AG04450 (cell line): ENCODE measurements at regions not wholly inside any gene's neighbourhood (a gene's known extent, or its start where the extent isn't known, plus 50 kb on each side); places are given as distances from the start of the nearest gene placed in this dataset.

ENCODE experiments used
- CTCF ChIA-PET: fragments of 300-600, 350-600 bp; formaldehyde crosslinking; extraction: SDS; loops from one replicate; lab custom pipeline; 2022; ENCODE audit warnings: antibody characterized with exemption, inconsistent platforms; lab: Charles Lee
- POLR2A ChIA-PET: fragments of 350-600 bp; formaldehyde crosslinking; extraction: SDS; loops from one replicate; lab custom pipeline; 2021; ENCODE audit warnings: antibody characterized with exemption, inconsistent platforms; lab: Yijun Ruan, JAX
- DNase-seq: peaks from one replicate; pipeline ENCODE4 v3.0.0-alpha.2; 2011; ENCODE audit warnings: low read depth, low spot score
- H3K27ac ChIP-seq: one replicate; pipeline ENCODE4 v1.5.1; 2012; ENCODE audit warnings: low read depth, low read length, control low read depth
- H3K27me3 ChIP-seq: one replicate; pipeline ENCODE4 v1.6.0; 2012; ENCODE audit warnings: low read length; ENCODE audit not compliant: control insufficient read depth, insufficient read depth
- H3K4me3 ChIP-seq: 2 replicates; pipeline ENCODE4 v1.5.1; 2011; ENCODE audit warnings: mild to moderate bottlenecking, low read depth, low read length, control low read depth
- H3K9me3 ChIP-seq: 2 replicates; pipeline ENCODE4 v1.5.1; 2012; ENCODE audit warnings: low read length; ENCODE audit not compliant: control insufficient read depth, insufficient read depth
- CTCF ChIP-seq: IDR thresholded peaks from 2 replicates; pipeline ENCODE4 v1.5.1; 2011; ENCODE audit warnings: low read depth, low read length, control low read depth, inconsistent platforms

DNA sequence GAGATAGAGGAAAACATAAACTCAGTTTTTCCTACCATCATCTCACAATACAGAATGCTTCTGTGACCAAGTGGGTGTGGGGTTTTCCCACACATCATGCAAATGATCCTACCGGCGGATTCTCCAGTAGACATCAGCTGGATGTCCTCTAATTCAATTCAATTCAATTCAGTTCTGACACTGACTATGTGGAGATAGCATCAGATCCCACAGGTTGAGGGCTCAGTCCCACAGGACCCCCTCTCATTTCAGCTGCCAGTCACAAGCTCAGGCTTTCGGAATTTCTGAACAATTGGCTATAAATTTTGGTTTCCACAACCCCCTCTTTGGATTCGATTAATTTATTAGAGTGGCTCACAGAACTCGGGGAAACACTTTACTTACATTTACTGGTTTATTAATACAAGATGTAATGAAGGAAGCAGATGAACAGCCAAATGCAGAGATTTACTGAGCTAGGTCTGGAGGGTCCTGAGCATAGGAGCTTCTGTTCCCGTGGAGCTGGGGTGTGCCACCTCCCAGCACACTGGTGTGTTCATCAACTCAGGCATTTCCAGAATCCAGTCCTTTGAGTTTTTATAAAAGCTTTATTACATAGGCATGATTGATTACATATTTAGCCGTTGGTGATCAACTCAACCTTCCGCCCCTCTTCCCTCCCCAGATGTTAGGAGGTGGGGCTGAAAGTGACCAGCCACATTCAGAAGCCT lies 350.1 kb downstream of the MYCN start:
- Histone ChIP-seq H3K27ac (no peak overlapping the region), H3K4me3 (no peak overlapping the region), H3K9me3 (peaks cover 23% of the 10 kb centered on the region), H3K27me3 (no peaks in the 10 kb centered on the region)
- ChIA-PET CTCF (no interaction called here), POLR2A (no interaction called here)
- no peak for DNase-seq
- TF ChIP-seq CTCF: no peak

DNA sequence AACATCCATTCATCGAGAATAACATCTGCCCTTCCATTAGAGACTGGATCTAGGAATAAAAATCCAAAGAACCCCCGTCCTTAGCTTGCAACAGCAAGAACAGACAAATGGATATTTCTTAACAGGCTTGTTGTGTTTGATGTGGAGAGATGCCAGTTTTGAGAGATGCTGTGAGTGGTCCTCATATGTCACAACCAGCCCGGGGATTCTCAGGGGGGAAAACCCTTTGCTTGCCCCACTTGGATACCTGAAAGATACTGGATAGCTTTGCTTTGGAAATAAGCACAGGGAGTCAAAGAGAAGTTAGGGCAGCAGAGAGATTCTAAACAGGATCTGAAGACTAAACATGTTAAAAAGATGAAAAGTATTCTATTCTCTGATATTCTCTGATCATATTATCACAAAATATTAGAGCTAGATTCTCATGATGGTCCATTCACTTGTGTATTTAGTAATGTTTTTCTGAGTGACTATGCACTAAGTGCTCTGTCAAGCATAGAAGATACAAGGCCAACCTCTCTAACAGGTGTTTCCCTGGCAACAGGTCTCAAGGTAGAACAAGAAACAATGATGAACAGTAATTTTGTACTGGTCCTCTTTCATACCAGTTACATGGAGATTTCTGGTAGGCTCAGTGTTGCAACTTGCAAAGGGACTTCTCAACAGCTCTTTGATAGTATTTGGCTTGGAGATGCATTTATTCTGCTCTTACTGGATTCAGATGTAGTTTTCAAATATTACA lies 348.2 kb downstream of the MYCN start:
- CTCF ChIA-PET: no interaction called here
- peaks cover 36% of the 10 kb centered on the region for H3K9me3 ChIP-seq
- no peak for TF ChIP-seq CTCF
- H3K4me3 ChIP-seq: no peak overlapping the region
- H3K27ac ChIP-seq: no peak overlapping the region
- no peaks in the 10 kb centered on the region for H3K27me3 ChIP-seq
- POLR2A ChIA-PET: no interaction called here
- DNase-seq: no peak

DNA sequence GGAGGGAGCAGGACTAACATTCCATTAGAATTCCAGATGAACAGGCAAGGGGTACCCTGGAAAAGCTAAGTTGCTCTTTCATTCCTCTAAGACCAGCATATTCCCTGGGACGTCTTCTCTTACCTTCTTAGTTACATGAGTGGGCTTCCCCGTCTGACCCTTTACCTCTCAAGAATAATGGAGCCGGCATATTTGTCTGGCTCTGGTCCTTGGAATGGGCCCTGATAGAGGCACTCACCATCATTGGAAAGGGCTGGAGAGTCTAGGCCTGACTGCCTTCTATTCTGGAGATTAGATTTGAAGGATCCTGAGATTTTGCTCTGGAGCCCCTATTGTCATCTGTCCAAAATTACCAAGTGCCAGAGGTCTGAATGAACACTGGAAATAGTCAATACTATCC lies 347.5 kb downstream of the MYCN start:
- no peak overlapping the region for H3K4me3 ChIP-seq
- no peak for TF ChIP-seq CTCF
- H3K27ac ChIP-seq: no peak overlapping the region
- peaks cover 38% of the 10 kb centered on the region for H3K9me3 ChIP-seq
- no peak for DNase-seq
- CTCF ChIA-PET: no interaction called here
- H3K27me3 ChIP-seq: no peaks in the 10 kb centered on the region
- POLR2A ChIA-PET: no interaction called here

DNA sequence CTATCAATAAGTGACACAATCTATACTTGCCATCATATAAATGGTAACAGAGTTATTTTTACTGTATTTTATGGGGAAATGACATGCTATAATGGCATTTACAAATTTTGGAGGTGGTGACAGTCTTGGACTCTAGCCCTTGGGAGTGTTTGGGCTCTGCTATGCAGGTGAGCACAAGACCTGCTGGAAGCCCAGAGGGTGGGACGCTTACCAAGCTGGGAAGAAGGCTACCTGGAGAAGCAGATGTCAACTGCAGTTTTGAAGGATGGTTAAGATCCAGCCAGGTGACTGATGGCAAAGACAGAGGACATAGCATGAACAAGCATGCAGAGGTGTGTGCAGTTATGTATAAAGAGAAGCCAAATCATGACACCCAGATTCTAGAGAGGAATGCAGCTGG lies 346.9 kb downstream of the MYCN start:
- CTCF ChIA-PET: no interaction called here
- no peaks in the 10 kb centered on the region for H3K27me3 ChIP-seq

More for the DNA sequence above, 346.9 kb downstream of the MYCN start:
- Histone ChIP-seq H3K27ac (no peak overlapping the region), H3K9me3 (peaks cover 41% of the 10 kb centered on the region), H3K4me3 (no peak overlapping the region)
- POLR2A ChIA-PET: no interaction called here
- DNase-seq: no peak
- TF ChIP-seq CTCF: no peak
